Uterus (tissue), 2 donors: ENCODE measurements at regions not wholly inside any gene's neighbourhood (a gene's known extent, or its start where the extent isn't known, plus 50 kb on each side); places are given as distances from the start of the nearest gene placed in this dataset.

Source experiments
- CTCF ChIP-seq, 4 experiments: fragments of 200-600 bp in 2 of 4; fragments of 450-650 bp in 2 of 4; sonication (generic) in 2 of 4; IDR thresholded peaks; one replicate each; pipeline ENCODE4 v1.5.1; 2016 to 2019; ENCODE audit warnings: antibody characterized with exemption in 4 of 4, mild to moderate bottlenecking in 2 of 4, moderate library complexity in 1 of 4
- POLR2A ChIP-seq, 2 donors: fragments of 450-650 bp; IDR thresholded peaks; one replicate each; pipeline ENCODE4 v1.6.1; 2016; ENCODE audit warnings: antibody characterized with exemption in 2 of 2, mild to moderate bottlenecking in 1 of 2, moderate library complexity in 1 of 2

DNA sequence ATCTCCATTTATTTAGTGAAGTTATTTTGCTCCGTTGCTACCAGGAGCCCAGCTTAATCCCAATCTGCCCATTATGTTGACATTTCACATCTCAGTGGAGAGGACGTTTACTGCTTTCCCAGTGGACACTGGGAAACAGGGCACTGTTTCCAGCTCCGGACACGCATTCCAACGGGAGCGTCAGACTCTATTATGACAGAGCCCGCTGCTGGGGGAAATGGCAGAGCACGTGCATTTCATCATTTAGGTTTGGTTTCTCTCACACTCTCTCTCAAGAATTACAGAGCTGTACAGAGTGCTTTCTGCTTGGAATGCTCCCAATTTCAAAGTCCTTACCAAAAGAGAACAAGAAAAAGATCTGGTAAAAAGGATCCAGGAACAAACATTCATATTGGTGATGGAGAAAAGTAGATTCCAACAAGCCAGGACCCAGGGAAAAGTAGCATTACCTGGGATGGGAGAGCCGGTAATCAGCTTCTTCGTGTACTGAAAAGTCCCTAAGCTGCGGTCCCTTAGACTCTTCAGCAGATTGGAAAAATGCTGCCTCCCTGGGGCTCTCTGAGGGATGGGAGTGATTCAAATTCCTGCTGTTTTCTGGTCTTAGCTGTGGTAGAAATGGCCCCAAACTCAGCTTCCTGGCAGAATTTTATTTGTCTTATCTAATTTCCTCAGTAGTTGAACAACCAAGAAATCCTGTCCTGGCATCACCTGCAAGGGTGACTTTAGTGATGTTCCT lies 136.0 kb upstream of the THBS1 start:
- TF ChIP-seq POLR2A (IDR thresholded peaks at IDR 0.05), result no peak
- no peak for TF ChIP-seq CTCF (IDR thresholded peaks at IDR 0.05)
